CD4-positive, alpha-beta T cell treated with Interleukin-2 at 100 ng/mL for 4 hours (primary cell): ENCODE measurements at regions not wholly inside any gene's neighbourhood (a gene's known extent, or its start where the extent isn't known, plus 50 kb on each side); places are given as distances from the start of the nearest gene placed in this dataset.

Experiments used
- DNase-seq: peaks from one replicate; pipeline ENCODE4 v3.0.0-alpha.2; 2020; ENCODE audit warnings: low spot score

DNA sequence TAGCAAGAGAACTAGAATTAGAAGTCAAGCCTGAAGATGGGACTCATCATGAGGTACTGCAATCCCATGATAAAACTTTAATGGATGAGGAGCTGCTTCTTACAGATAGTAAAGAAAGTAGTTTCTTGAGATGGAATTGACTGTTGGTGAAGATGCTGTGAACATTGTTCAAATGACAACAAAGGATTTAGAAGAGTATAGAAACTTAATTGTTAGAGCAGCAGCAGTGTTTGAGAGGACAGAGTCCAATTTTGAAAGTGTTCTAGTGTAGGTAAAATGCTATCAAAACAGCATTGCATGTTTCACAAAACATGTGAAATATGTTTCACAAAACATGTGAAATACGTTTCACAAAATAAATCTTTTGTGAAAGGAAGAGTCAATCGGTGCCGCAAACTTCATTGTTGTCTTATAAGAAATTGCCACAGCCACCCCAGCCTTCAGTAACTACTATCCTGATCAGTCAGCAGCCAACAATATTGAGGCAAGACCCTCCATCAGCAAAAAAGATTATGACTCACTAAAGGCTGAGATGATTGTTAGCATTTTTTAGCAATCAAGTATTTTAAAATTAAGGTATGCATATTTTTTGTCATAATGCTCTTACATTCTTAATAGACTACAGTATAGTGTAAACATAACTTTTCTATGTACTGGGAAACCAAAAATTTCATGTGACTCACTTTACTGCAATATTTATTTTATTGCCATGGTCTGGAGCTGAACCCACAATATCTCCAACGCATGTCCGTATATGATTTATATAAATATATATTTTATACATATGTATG, 173.4 kb upstream of the BMP4 start:
- no peak for DNase-seq

DNA sequence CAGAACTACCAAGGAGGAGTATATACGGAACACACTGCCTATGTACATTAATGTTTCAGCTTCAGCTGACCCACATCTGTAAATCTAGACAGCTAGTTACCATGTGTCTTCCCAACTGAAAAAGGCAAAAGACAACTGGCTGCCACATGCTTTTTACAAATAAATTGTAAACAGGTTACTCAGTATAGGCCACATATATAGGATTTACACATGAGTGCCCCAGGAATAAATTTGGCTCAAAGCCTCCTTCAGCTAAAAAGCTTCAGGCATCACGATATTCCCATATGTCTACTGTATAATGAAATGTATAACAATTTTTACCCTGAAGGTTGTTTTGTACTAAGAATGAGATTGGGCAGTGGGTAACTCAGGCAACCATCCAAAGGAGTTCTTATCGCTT, 175.9 kb upstream of the BMP4 start:
- no peak for DNase-seq

DNA sequence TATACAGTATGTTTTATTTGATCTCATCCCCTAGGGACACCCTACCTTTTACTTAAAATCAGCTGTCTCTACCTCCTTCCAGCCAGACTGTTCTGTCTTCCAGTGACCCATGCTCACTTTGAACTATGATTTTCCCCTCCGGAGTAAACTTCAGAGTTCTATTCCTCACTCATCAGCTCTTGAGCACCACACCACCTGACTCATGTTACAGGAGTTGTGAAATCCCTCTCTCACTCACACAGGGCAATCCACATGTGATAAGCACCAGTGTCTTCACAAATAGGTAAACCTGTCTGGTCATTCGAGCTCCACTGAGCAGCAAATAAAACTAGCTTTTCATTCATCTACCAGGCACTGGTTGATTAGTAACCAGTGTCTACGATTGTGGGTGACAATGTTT, 177.3 kb upstream of the BMP4 start:
- no peak for DNase-seq

DNA sequence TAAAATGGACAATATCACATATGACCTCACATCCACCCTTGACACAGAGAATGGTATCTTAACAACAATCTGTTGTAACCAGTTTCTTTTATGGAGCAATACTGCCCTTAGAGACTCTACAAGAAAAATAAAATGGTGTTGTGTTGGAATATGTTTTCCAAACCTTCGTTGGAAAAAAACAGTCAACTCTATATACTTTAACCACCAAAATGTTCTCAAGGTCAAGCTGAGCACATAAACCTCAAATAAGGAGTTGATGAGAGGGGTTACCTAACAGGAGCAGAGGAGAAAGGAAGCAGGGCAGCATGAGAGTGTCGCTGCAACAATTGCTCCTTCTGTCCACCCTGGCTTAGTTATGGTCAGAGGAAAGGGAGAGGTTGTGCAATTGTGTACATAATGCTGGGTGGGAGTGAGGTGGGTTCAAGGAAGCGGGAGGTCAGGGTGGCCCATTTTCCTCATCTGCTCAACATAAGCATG, 179.2 kb upstream of the BMP4 start:
- no peak for DNase-seq

DNA sequence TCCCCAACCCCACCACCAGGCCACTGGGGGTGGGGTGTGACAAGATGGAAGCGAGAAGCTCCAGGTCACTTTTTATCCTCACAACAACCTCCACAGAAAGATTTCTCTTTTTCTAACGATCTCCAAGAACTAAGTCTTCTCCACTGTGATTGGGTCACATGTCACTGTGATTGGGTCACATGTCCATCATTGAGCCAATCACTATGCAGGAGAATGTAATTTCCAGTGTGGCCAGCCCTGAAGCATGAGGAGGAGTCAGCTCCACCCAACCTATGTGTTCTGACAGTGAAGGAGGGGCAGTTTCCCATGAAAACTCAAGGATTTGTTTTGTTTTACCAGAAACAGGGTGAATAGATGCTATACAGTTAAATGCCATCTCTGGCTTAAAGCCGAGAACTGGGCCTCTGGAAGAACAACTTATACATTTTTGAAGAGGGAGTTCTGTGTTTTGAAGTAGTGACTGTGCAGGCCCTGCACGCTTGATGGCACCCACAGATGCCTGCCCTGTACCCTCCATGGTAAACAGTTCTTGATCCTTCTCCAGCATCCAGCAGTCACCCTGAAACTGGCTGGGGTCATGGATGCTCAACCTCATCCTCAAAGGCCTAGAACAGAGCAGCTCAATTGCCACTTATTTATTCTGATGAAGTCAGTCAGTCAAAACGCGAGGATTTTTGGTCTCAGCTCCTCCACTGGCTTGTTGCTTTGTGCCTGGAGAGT, 180.4 kb upstream of the BMP4 start:
- DNase-seq: no peak

DNA sequence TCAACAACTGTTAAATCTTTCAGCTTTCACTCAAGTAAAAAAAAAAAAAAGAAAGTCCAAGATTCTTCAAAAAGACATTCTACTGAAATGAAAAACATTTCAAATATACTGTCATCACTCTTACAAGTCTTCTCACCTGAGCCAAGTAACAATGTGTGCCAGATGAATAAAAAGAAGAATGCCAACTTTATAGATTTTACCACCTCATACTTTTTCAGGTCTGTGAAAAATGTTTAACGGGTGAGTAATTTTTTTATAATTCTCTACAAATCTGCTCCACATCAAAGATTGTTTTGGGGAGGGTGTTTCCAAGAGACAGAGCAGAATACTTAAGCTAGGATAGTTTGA, 181.0 kb upstream of the BMP4 start:
- DNase-seq: no peak

DNA sequence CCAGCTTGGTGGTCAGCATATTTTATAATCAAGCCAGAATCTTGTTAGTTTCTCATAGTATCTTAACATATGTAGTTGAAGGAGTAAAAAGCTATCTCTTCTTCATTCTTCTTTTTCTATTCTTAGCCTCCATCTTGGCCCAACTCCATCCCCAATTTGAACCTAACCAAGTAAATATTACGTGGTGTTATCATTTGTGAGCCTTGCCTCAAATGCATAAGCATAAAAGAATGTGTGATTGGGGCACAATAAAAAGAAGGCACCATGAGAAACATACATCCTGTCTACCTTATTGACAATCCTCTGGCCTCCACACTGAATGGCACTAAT, 181.4 kb upstream of the BMP4 start:
- no peak for DNase-seq

DNA sequence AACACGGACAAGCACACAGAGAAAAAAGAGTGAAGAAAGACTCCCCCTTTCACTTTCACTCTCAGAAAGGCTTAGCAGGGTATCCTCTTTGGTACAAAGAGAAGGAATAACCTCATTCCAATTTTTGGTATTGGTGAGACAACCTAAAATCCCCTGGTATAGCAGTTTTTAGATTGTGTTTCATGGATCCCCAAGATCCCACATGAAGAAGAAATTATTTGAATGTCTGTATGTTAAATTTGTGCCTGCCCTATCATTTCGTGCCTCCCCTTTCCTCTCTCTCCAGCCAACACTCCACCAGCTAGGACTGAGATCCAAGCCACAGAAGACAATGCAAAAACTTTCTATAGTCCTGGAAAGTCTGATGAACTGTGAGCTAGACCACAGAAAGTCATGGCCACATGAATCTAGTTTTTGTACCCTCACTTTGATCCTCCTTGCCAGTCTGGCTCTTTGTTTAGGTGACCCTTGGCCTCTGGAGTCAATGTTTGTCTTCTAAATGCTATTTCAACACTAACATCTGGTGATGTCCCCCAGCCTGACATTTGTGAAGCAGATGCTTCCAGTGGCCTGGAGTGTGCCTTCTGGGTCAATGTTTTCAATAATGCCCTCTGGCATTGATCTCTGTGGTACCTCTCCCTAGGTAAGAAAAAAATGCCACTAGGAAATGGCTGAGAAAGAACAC, 181.9 kb upstream of the BMP4 start:
- DNase-seq: no peak

DNA sequence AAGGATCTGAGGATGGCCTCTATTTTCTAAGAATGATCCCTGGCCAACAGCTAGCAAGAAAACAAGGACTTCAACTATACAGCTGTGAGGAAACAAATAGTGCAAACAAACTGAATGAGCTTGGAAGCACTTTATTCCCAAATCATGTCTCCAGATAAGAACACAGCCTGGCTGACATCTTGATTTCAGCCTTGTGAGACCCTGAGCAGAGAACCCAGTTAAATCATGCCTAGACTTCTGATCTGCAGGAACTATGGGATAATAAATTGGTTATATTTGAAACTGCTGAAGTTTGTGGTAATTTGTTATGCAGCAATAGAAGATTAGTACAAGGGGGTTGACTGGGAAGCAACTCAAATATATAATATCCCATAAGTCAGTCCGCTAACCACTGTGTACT, 183.9 kb upstream of the BMP4 start:
- no peak for DNase-seq

DNA sequence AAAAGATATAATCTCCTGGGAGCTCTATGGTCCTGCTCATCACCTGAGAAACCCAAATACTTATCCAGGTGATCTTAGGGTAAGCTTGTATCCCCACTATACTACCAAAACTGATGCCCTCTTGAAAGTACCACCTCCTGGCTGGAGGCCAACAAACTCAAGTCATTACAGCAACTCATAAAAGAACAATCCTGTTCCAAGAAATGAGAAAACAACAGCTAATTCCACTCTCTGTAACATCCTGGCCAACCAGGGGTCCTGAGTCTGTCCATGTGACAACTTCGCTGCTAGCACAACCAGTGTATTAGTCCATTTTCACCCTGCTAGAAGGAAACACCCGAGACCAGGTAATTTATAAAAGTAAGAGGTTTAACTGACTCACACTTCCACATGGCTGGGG, 190.0 kb upstream of the BMP4 start:
- no peak for DNase-seq

DNA sequence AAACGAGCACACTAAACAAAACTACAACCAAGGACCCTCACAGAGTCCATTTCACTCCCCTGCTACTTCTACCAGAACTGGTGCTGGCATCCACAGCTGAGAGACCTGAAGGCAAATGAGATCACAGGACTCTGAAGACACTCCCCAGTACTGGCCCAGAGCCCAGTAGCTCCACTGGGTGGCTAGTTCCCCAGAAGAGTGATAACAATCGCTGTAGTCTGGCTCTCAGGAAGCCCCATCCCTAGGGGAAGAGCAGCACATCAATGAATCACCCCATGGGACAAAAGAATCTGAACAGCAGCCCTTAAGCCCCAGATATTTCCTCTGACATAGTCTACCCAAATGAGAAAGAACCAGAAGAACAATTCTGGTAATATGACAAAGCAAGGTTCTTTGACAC, 190.7 kb upstream of the BMP4 start:
- DNase-seq: no peak

DNA sequence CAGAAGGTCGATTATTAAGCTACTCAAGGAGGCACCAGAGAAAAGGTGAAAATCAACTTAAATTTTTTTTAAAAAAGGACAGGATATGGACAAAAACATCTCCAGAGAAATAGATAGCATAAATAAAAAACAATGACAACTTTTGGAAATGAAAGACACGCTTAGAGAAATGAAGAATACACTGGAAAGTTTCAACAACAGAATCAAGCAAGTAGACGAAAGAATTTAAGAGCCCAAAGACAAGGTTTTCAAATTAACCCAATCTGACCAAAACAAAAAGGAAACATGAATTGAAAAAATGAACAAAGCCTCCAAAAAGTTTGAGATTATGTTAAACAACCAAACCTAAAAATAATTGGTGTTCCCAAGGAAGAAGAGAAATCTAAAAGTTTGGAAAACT, 191.1 kb upstream of the BMP4 start:
- no peak for DNase-seq

DNA sequence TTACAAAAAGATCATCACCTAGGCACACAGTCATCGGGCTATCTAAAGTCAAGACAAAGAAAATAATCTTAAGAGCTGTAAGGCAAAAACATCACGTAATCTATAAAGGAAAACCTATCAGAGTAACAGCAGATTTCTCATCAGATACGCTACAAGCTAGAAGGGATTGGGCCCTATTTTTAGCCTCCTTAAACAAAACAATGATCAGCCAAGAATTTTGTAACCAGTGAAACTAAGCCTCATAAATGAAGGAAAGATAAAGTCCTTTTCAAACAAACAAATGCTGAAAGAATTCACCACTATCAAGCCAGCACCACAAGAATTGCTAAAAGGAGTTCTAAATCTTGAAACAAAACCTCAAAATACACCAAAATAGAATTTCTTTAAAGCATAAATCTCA, 191.6 kb upstream of the BMP4 start:
- no peak for DNase-seq

DNA sequence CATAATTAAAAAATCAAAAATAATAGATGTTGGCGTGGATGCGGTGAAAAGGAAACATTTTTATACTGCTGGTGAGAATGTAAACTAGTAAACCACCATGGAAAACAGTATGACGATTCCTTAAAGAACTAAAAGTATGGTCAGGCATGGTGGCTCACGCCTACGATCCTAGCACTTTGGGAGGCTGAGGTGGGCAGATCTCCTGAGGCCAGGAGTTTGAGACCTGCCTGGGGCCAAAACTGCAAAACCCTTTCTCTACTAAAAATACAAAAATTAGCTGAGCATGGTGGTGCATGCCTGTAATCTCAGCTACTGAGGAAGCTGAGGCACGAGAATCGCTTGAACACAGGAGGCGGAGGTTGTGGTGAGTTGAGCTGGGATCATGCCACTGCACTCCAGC, 195.7 kb upstream of the BMP4 start:
- no peak for DNase-seq

DNA sequence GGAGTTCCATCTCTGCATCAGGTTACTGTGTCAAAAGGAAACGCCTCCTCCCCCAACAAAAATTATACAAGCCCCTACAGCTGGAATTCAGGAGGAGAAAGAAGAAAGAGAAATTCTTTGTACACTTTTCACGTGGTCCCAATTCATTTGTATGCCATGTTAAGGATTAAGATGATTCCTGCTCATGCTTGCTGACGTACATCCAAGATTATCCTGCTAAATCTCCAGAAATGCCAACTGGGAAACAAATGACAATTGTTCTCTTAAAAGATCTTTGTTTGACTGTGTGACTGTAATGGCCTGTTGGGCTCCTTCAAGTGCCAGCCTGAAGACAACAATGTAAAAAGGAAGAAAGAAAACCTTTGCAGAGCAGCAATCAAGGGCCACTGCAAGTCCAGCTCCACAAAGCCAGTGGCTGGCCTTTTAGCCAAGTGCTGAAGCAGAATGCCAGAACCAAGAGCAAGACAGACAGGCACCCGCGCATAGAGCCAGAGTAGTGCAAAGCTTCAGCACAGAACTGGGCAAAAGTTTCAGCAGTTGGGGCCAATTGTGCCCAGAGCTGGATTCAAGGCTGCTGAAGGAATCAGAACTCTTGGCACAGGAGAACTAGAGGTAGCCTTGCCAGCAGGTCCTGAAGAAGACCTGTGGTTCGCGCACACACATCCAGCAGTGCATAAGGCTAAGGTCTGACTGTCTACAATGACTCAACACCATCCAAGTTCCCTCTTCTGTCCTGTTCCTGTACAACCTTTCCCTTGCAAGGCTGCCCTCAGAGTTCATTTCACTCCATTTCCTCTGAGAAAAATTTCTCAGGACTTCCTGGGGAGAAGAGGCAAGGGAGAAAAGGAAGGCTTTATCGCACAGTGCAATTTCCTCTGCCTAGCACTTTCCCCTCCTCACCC, 209.7 kb upstream of the BMP4 start:
- no peak for DNase-seq

DNA sequence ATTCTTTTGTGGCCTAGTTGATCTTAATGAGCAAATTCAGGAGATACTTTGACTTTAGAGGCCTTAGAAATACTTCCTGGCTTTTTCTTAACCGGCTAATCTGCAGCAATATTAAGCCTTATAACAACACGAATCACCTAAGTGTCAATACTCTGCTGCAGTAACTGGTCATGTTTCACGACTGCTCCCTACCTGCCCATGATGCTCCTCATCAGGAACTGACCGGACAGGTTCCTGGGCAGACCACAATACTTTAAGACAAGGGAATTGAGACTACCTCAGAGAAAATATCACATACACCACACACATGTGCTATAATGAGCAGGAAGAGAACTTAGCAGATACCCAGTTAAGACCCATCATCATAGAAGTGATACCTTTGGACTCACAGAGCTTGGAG, 211.9 kb upstream of the BMP4 start:
- DNase-seq: no peak

DNA sequence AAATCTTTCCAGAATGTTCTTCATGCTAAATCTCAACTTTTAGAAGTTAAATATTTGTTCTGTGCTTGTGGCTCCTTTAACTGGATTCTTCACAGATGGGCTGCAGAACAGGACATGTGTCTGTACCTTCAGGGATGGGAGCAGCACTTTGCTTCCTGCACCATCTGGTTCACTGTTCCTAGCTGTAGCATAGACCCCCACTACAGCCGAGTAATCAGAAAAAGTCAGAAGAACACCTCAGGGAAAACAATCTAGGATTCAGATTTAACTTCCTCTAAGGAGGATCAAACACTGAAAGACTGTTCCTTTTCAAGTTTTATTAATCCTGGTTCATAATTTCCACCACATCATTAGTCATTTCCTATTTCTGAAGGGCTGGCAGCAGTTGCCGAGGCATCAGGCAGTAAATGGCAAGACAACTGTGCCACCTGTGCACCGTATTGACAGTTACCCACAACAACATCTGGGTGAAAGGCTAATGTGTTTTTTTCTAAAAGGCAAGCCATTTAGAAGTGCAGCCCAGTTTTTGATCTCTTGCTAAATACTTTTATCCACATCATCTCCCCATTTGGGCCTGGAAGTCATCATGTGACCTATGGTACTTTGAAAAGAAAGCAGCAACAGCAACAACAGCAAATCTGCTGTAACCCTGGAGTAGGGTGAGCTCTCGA, 212.8 kb upstream of the BMP4 start:
- DNase-seq: no peak

DNA sequence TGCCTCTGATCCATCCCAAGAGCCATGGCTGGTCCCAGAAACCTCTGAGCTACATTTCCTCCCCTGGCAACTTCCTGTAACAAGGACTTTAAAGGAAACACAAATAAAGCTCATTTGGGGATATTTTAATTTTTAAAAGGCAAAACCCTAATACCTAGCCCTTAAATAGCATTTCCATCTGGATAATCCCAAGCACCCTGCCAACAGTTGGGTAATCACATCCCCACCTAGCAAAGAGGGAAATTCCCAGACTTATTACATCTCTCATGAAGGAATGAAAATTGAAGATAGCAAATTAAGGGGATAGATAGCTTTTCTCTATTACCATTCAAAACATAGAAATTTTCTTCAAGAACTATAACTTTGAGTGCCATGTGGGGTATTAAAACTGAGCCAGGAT, 213.7 kb upstream of the BMP4 start:
- DNase-seq: no peak

DNA sequence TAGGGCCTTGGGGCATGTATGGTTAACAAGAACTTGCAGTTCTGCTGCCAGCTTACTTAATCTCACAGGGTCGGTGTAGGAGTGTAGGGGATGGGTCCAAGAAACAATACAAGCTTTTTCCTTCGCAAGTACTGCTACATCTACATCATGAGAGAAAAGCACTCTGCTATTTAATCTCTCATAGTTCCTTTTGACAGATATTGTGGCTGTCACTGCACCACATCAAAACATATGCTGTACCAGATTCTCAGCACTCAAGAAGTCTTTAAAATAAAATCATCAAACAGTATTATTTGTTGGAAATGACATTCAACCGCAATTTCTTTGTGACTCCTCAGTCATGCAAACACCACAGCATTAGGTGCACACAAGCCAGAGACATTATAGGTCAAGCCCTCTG, 215.5 kb upstream of the BMP4 start:
- no peak for DNase-seq

DNA sequence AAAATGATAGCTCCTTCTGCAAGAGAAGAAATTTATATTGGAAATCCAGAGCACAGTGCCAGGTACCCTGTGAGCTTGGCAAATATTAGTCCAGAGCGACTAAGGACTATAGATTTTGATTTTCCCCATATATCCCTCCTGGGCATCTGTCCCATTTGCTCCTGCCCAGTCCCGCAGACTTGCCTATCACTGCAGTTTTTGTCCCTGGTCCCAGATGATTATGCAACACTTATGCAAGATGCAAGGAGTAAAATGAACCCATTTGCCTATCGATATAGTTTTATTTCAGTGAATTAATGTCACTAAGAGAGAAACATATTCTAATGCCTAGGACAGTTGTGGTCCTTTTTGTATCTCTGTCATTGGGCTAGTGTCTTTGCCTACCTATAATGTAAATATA, 215.9 kb upstream of the BMP4 start:
- no peak for DNase-seq

DNA sequence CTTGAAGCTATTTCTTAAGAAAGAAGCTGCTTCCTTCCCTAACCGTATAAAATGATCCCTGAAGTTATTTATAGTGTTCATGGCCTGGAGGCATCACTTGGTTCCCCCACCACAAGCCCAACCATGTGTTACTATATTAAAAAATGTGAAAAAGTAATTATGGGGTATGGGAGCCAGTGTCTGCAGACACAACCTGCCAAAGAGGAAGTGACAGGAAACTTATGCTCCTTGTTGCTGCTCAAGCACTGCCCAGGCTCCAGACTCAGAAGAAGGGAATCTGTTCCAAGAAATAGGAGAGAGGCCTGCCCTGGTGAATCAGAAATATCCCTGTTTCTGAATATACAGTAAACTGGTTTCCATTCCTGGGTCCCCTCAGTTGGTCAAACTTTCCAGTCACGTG, 217.2 kb upstream of the BMP4 start:
- DNase-seq: no peak

DNA sequence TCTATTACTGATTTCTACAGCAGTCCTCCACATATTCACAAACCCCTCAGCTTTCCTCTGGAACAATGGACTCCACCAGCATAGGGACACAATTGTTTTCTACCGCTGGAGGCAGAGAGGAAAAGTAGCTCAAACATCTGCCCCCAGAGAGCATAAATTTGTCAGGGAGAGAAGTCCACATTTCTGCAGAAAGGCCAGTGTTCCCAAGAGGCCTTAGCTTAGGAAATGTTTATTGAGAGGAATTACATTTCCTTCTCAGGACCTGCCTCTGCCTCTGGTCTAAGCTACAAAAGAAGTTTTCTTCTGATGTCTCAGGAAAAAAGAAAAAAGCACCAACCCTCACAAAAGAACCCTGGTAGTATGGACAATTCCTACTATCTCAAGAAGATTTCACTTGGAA, 217.8 kb upstream of the BMP4 start:
- no peak for DNase-seq
